Spleen (tissue), 11 donors: ENCODE measurements at regions not wholly inside any gene's neighbourhood (a gene's known extent, or its start where the extent isn't known, plus 50 kb on each side); places are given as distances from the start of the nearest gene placed in this dataset.

ENCODE experiments used
- DNase-seq: peaks from one replicate; pipeline ENCODE4 v3.0.0-alpha.2; 2020
- H3K27ac ChIP-seq, 8 donors: fragments of 200-600 bp; sonication (generic) in 7 of 8; 1 replicate in 4 of 8; 2 replicates in 4 of 8; pipeline versions ENCODE4 v1.5.0 to v1.8.0; 2016 to 2021; ENCODE audit warnings: inconsistent platforms in 4 of 8, mild to moderate bottlenecking in 4 of 8, moderate library complexity in 1 of 8
- H3K27me3 ChIP-seq, 7 donors: fragments of 200-600 bp; sonication (generic) in 6 of 7; replicated peaks in 1 of 7; 1 replicate in 4 of 7; 2 replicates in 3 of 7; pipeline versions ENCODE4 v1.5.0 to v1.8.0; 2016 to 2021; ENCODE audit warnings: inconsistent platforms in 3 of 7, mild to moderate bottlenecking in 1 of 7
- H3K36me3 ChIP-seq, 6 donors: fragments of 200-600 bp; sonication (generic) in 5 of 6; 1 replicate in 4 of 6; 2 replicates in 2 of 6; pipeline versions ENCODE4 v1.5.0 to v1.8.0; 2016 to 2021; ENCODE audit warnings: inconsistent platforms in 2 of 6
- H3K4me1 ChIP-seq, 6 donors: fragments of 200-600 bp; sonication (generic) in 5 of 6; 1 replicate in 3 of 6; 2 replicates in 3 of 6; pipeline versions ENCODE4 v1.5.0 to v1.8.0; 2016 to 2021; ENCODE audit warnings: inconsistent platforms in 3 of 6
- H3K4me3 ChIP-seq, 8 donors: fragments of 200-600 bp; sonication (generic) in 7 of 8; 1 replicate in 4 of 8; 2 replicates in 4 of 8; pipeline versions ENCODE4 v1.5.0 to v1.8.0; 2016 to 2021; ENCODE audit warnings: inconsistent platforms in 4 of 8, mild to moderate bottlenecking in 4 of 8, moderate library complexity in 2 of 8
- H3K9me3 ChIP-seq, 8 donors: fragments of 200-600 bp; sonication (generic) in 7 of 8; 1 replicate in 4 of 8; 2 replicates in 4 of 8; pipeline versions ENCODE4 v1.5.0 to v1.8.0; 2016 to 2021; ENCODE audit warnings: inconsistent platforms in 4 of 8
- POLR2A ChIP-seq, 3 donors: fragments of 450-650 bp; IDR thresholded peaks; one replicate each; pipeline ENCODE4 v1.5.1; 2017; ENCODE audit warnings: antibody characterized with exemption in 3 of 3, mild to moderate bottlenecking in 1 of 3
- POLR2AphosphoS5 ChIP-seq, 3 donors: sonication (generic); formaldehyde crosslinking; IDR thresholded peaks; one replicate each; pipeline ENCODE4 v1.5.1; 2017; ENCODE audit warnings: antibody characterized with exemption in 3 of 3
- WGBS, 5 donors: extraction: QIAGEN DNeasy Blood & Tissue Kit in 3 of 5; methylation state at CpG; one replicate each; pipeline versions ENCODE4 v1.1.5 to v1.1.7; 2013 to 2018; 5-methylcytosine and 5-hydroxymethylcytosine counted together
- intact Hi-C: fragments of 100-400 bp; cut with DNase I; formaldehyde crosslinking; loops from one replicate; pipeline ENCODE4 v1.15.0; 2023; ENCODE audit warnings: low total_unique reads
- TF ChIP-seq, protein P1 (sequence below), 11 experiments: fragments of 200-600 bp in 7 of 11; fragments of 450-650 bp in 4 of 11; sonication (generic) in 4 of 11; IDR thresholded peaks in 8 of 11; conservative IDR thresholded peaks in 3 of 11; 1 replicate in 7 of 11; 2 replicates in 4 of 11; pipeline versions ENCODE4 v1.4.0 to v1.8.0; 2016 to 2021; ENCODE audit warnings: antibody characterized with exemption in 11 of 11, inconsistent platforms in 4 of 11, mild to moderate bottlenecking in 1 of 11
- donor health status: healthy with polysubstance abuse.
- donor health status: DM: no; HTN: no; CAD: no; lungs with moderate emphysema.
- donor health status: DM: no; HTN: no; CAD: no.
- donor health status: Bipolar disorder and iron deficiency.
- donor health status: healthy.
- donor health status: DM: no; HTN: no; CAD: no.
- donor health status: DM: yes; HTN: yes; CAD: no.

GRCh38 chr18:25604894-25605597, 253.1 kb upstream of the ZNF521 start:
- no peak for DNase-seq
- intact Hi-C loops: no loop called here
- TF ChIP-seq, protein P1, sequence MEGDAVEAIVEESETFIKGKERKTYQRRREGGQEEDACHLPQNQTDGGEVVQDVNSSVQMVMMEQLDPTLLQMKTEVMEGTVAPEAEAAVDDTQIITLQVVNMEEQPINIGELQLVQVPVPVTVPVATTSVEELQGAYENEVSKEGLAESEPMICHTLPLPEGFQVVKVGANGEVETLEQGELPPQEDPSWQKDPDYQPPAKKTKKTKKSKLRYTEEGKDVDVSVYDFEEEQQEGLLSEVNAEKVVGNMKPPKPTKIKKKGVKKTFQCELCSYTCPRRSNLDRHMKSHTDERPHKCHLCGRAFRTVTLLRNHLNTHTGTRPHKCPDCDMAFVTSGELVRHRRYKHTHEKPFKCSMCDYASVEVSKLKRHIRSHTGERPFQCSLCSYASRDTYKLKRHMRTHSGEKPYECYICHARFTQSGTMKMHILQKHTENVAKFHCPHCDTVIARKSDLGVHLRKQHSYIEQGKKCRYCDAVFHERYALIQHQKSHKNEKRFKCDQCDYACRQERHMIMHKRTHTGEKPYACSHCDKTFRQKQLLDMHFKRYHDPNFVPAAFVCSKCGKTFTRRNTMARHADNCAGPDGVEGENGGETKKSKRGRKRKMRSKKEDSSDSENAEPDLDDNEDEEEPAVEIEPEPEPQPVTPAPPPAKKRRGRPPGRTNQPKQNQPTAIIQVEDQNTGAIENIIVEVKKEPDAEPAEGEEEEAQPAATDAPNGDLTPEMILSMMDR (IDR thresholded peaks at IDR 0.05 in 8 of 11, conservative IDR thresholded peaks at IDR 0.05 in 3 of 11): no peak
- TF ChIP-seq POLR2AphosphoS5 (IDR thresholded peaks at IDR 0.05) (no peak), POLR2A (IDR thresholded peaks at IDR 0.05) (no peak)

GRCh38 chr18:25604196-25604893, 252.4 kb upstream of the ZNF521 start:
- H3K36me3 ChIP-seq: no peaks in the 10 kb centered on the region
- TF ChIP-seq POLR2AphosphoS5 (IDR thresholded peaks at IDR 0.05): no peak
- TF ChIP-seq POLR2A (IDR thresholded peaks at IDR 0.05): no peak
- TF ChIP-seq, protein P1 (IDR thresholded peaks at IDR 0.05 in 8 of 11, conservative IDR thresholded peaks at IDR 0.05 in 3 of 11): no peak
- no peak overlapping the region for H3K27ac ChIP-seq
- no peaks in the 10 kb centered on the region for H3K27me3 ChIP-seq
- no peaks in the 10 kb centered on the region for H3K4me1 ChIP-seq
- 79 to 91% (median 81%) methylated on average over 8 of the region's 8 CpGs for WGBS, 5 donors
- H3K9me3 ChIP-seq: peaks cover 0 to 8% (median 0%) of the 10 kb centered on the region in 8 donors
- intact Hi-C loops: no loop called here
- no peak for DNase-seq
- H3K4me3 ChIP-seq: no peak overlapping the region

More at GRCh38 chr18:25604894-25605597, 253.1 kb upstream of the ZNF521 start:
- Histone ChIP-seq H3K27ac (no peak overlapping the region), H3K4me3 (no peak overlapping the region), H3K4me1 (no peaks in the 10 kb centered on the region), H3K9me3 (peaks cover 0 to 8% (median 0%) of the 10 kb centered on the region in 8 donors), H3K36me3 (no peaks in the 10 kb centered on the region), H3K27me3 (no peaks in the 10 kb centered on the region)
- 69 to 84% (median 80%) methylated on average over 14 to 15 of the region's 15 CpGs for WGBS, 5 donors

DNA sequence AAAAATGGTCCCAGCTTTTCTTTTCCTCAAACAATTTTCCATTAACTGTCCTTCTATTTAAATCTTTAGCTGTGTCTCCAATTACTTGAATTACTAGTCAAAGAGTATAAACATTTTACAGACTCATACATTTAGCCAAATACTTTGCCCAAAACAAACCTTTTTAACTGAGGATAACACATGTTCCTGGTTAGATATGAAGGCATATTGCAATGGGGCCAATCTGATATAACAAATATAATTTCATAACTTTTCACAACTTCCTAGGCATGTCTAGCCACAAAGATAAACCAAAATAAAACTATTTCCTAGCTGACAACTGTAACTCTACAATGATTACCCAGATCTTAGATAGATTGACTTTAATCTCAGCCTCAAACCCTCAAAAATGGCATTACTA, 247.5 kb upstream of the ZNF521 start:
- Histone ChIP-seq H3K27ac (no peak overlapping the region), H3K4me3 (no peak overlapping the region), H3K4me1 (no peaks in the 10 kb centered on the region), H3K36me3 (no peaks in the 10 kb centered on the region), H3K9me3 (no peaks in the 10 kb centered on the region), H3K27me3 (peaks cover 0 to 9% (median 0%) of the 10 kb centered on the region in 7 donors)
- no peak for DNase-seq
- TF ChIP-seq POLR2A (IDR thresholded peaks at IDR 0.05): no peak
- no peak for TF ChIP-seq POLR2AphosphoS5 (IDR thresholded peaks at IDR 0.05)
- TF ChIP-seq, protein P1 (IDR thresholded peaks at IDR 0.05 in 8 of 11, conservative IDR thresholded peaks at IDR 0.05 in 3 of 11): no peak
- intact Hi-C loops: no loop called here

DNA sequence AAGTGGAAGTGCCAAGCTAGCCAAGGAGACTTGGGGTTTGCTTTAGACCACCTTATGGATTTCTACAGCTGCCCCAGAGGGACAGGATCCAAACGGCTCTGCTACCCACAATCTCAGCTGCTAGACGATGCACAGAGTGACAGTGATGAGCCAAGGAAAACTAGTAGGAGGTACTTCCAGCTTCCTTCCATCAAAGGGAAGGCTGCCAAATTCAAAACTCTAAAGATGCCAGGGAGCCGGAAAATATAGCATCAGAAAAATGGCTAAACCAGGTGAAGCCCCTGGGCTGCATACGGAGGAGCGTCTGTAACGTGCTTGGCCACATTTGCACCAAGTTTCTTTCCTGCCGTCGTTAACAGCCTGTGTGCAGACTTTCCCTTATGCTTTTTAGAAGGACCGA, 245.5 kb upstream of the ZNF521 start:
- Histone ChIP-seq H3K4me3 (no peak overlapping the region), H3K4me1 (no peaks in the 10 kb centered on the region), H3K27me3 (peaks cover 0 to 9% (median 0%) of the 10 kb centered on the region in 7 donors), H3K9me3 (no peaks in the 10 kb centered on the region), H3K36me3 (no peaks in the 10 kb centered on the region), H3K27ac (no peak overlapping the region)
- intact Hi-C loops: no loop called here
- no peak for DNase-seq
- WGBS, 5 donors: 81 to 90% (median 84%) methylated on average over 9 of the region's 9 CpGs
- no peak for TF ChIP-seq POLR2AphosphoS5 (IDR thresholded peaks at IDR 0.05)
- TF ChIP-seq, protein P1 (IDR thresholded peaks at IDR 0.05 in 8 of 11, conservative IDR thresholded peaks at IDR 0.05 in 3 of 11): no peak
- TF ChIP-seq POLR2A (IDR thresholded peaks at IDR 0.05): no peak
